ENCODE measurements at regions not wholly inside any gene's neighbourhood (a gene's known extent, or its start where the extent isn't known, plus 50 kb on each side); places are given as distances from the start of the nearest gene placed in this dataset.

- H3K4me3 ChIP-seq (ENCODE audit: low read depth, low read length): no peak overlapping the region
- DNase-seq (ENCODE audit: low read depth): no peak
- TF ChIP-seq, protein P1, sequence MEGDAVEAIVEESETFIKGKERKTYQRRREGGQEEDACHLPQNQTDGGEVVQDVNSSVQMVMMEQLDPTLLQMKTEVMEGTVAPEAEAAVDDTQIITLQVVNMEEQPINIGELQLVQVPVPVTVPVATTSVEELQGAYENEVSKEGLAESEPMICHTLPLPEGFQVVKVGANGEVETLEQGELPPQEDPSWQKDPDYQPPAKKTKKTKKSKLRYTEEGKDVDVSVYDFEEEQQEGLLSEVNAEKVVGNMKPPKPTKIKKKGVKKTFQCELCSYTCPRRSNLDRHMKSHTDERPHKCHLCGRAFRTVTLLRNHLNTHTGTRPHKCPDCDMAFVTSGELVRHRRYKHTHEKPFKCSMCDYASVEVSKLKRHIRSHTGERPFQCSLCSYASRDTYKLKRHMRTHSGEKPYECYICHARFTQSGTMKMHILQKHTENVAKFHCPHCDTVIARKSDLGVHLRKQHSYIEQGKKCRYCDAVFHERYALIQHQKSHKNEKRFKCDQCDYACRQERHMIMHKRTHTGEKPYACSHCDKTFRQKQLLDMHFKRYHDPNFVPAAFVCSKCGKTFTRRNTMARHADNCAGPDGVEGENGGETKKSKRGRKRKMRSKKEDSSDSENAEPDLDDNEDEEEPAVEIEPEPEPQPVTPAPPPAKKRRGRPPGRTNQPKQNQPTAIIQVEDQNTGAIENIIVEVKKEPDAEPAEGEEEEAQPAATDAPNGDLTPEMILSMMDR (IDR thresholded peaks at IDR 0.05; ENCODE audit: insufficient read depth, low read depth, low read length): no peak
Measured at GRCh38 chr11:98798333-98798732, 222.4 kb upstream of the CNTN5 start.

DNA sequence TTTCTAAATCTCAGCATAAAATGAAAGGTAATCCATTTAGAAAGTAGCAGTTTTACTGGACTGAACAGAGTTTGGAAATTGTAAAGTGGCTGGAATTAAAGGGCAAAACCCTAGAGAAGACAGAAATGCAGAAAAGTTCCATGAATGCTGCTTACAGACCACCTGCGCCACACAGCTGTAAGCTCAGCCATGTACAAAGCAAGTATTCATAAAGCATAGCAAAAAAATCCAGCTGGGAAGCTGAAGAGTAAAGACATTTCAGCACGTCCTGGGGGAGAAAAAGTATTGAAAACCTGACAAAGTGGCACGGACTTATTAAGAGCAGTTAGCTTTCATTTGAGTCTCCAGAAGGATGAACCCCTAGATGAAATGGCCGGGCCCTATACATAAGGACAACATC lies 220.1 kb upstream of the CNTN5 start:
- DNase-seq (ENCODE audit: low read depth): no peak
- no peak overlapping the region for H3K4me3 ChIP-seq (ENCODE audit: low read depth, low read length)
- TF ChIP-seq, protein P1 (IDR thresholded peaks at IDR 0.05; ENCODE audit: insufficient read depth, low read depth, low read length): no peak

GRCh38 chr11:98828986-98829708 lies 191.6 kb upstream of the CNTN5 start:
- H3K4me3 ChIP-seq (ENCODE audit: low read depth, low read length): no peak overlapping the region
- TF ChIP-seq, protein P1 (IDR thresholded peaks at IDR 0.05; ENCODE audit: insufficient read depth, low read depth, low read length): no peak
- no peak for DNase-seq (ENCODE audit: low read depth)

DNA sequence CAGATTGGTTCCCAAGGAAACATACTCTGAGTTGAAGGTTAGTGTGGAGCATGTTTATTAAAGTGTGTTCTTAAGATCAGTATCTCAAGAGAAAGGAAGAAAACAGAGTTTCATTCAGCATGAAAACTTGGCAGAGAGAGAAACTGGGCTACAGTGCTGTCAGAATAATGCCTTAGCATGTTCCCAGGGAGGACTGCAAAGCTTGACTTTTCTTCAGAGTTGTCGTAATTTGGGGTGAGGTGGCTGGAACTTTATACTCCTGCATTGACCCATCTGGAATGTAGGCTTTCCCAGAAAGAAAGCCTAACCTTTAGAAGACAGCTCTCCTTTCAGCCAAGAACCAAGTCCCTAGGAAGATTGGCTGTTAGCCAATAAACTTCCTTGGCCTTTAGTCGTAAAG lies 190.8 kb upstream of the CNTN5 start:
- H3K4me3 ChIP-seq (ENCODE audit: low read depth, low read length): no peak overlapping the region
- no peak for DNase-seq (ENCODE audit: low read depth)
- TF ChIP-seq, protein P1 (IDR thresholded peaks at IDR 0.05; ENCODE audit: insufficient read depth, low read depth, low read length): no peak

GRCh38 chr11:98834776-98835175 lies 186.0 kb upstream of the CNTN5 start:
- TF ChIP-seq, protein P1 (IDR thresholded peaks at IDR 0.05; ENCODE audit: insufficient read depth, low read depth, low read length): no peak
- H3K4me3 ChIP-seq (ENCODE audit: low read depth, low read length): no peak overlapping the region
- no peak for DNase-seq (ENCODE audit: low read depth)

DNA sequence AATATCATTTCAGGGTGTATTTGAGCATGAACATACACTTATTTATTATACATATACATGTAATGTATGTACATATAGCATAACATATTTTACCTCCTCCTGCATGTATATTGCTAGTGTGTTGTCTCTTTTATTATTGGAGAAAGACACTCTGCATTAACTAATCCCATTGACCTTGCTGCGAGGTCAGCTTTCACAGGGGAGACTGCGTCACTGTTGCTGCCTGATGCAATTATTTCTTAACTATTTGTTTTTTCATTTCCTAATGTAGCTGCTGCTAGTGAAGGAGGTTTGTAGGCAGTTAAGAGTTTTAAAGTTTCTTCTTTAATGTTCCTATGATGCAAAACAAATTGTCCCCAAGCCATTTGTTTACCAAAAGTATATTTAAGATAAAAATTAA lies 185.4 kb upstream of the CNTN5 start:
- DNase-seq (ENCODE audit: low read depth): no peak
- TF ChIP-seq, protein P1 (IDR thresholded peaks at IDR 0.05; ENCODE audit: insufficient read depth, low read depth, low read length): no peak
- H3K4me3 ChIP-seq (ENCODE audit: low read depth, low read length): no peak overlapping the region

DNA sequence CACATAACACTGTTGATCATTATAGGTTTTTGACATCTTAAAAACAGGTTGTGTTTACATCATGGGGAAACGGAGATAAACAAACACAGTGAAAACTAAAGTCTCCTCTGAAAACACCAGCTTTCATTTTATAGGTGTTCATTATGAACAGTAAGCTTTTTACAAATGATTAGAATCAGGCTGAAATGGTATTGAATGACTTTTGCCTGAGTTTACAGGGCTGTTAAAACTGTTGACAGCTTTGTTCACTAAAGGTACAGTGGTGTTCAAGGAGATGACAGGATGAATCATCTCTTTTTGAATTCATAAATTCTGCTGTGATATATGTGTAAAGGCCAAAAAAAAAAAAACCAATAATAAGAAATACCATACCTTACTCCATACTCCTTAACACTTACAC lies 184.6 kb upstream of the CNTN5 start:
- TF ChIP-seq, protein P1 (IDR thresholded peaks at IDR 0.05; ENCODE audit: insufficient read depth, low read depth, low read length): no peak
- no peak overlapping the region for H3K4me3 ChIP-seq (ENCODE audit: low read depth, low read length)
- DNase-seq (ENCODE audit: low read depth): no peak

All from fibroblast of villous mesenchyme (primary cell).